ENCODE measurements at regions not wholly inside any gene's neighbourhood (a gene's known extent, or its start where the extent isn't known, plus 50 kb on each side); places are given as distances from the start of the nearest gene placed in this dataset.

DNA sequence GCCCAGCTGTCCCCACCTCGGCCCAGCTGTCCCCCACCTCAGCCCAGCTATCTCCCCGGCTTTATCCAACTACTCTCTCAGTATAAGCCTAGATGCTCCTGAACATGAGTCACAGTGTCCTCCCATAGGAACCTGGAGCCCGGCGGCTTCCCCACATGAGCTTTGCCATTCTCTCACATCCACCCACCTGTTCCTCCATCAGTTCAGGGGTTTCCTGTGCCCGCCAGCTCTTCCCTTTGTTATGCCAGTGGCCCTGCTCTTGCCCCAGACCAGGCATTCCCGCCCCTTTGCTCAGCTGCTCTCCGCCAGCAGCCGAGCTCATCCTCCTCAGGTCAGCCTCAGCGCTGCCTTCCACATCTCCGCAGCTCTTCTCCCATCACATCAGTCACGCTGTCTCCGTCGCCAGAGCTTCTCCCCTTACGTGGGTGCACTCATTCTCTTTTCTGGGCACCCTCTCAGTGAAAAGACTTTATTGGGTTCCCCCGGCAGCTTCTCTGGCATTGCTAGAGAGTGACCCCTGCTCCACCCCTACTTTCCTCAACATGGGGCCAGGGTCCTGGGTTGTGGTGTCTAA is 89.5 kb upstream of the CSF3R start:
- no peaks in the 10 kb centered on the region for H3K36me3 ChIP-seq (ENCODE audit: control insufficient read depth, insufficient read depth, low read length)

DNA sequence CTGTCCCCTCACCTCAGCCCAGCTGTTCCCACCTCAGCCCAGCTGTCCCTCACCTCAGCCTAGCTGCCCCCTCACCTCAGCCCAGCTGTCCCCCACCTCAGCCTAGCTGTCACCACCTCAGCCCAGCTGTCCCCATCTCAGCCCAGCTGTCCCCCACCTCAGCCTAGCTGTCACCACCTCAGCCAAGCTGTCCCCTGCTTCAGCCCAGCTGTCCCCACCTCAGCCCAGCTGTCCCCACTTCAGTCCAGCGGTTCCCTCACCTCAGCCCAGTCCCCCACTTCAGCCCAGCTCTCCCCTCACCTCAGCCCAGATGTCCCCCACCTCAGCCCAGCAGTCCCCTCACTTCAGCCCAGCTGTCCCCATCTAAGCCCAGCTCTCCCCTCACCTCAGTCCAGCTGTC is 88.4 kb upstream of the CSF3R start:
- H3K36me3 ChIP-seq (ENCODE audit: control insufficient read depth, insufficient read depth, low read length): no peaks in the 10 kb centered on the region
- DNase-seq: no peak
- no peaks in the 10 kb centered on the region for H3K4me1 ChIP-seq (ENCODE audit: control insufficient read depth, insufficient read depth, low read length)
- Mint-ChIP-seq H3K4me3 (no peak overlapping the region), H3K27ac (no peak overlapping the region), H3K36me3 (ENCODE audit: low read depth) (no peaks in the 10 kb centered on the region), H3K9me3 (no peaks in the 10 kb centered on the region), H3K27me3 (ENCODE audit: insufficient read depth) (peaks cover 14% of the 10 kb centered on the region), H3K4me1 (peaks cover 11% of the 10 kb centered on the region)
- H3K4me3 ChIP-seq (ENCODE audit: low read length): no peak overlapping the region
- no peaks in the 10 kb centered on the region for H3K9me3 ChIP-seq (ENCODE audit: control insufficient read depth, low read length)
- H3K27ac ChIP-seq (ENCODE audit: low read depth, low read length): no peak overlapping the region
- TF ChIP-seq, protein P1, sequence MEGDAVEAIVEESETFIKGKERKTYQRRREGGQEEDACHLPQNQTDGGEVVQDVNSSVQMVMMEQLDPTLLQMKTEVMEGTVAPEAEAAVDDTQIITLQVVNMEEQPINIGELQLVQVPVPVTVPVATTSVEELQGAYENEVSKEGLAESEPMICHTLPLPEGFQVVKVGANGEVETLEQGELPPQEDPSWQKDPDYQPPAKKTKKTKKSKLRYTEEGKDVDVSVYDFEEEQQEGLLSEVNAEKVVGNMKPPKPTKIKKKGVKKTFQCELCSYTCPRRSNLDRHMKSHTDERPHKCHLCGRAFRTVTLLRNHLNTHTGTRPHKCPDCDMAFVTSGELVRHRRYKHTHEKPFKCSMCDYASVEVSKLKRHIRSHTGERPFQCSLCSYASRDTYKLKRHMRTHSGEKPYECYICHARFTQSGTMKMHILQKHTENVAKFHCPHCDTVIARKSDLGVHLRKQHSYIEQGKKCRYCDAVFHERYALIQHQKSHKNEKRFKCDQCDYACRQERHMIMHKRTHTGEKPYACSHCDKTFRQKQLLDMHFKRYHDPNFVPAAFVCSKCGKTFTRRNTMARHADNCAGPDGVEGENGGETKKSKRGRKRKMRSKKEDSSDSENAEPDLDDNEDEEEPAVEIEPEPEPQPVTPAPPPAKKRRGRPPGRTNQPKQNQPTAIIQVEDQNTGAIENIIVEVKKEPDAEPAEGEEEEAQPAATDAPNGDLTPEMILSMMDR (conservative IDR thresholded peaks at IDR 0.05): no peak
- H3K9ac ChIP-seq (ENCODE audit: extremely low read depth, low read length, poor library complexity, severe bottlenecking): no peak overlapping the region
- 83% methylated on average over 1 of the region's 1 CpG; no CpG with 5 or more reads in 1 of the 2 experiments for WGBS, 2 experiments (ENCODE audit: insufficient coverage in 1 of 2, insufficient read length in 1 of 2)
- H3K27me3 ChIP-seq (ENCODE audit: control insufficient read depth, insufficient read depth, low read length, poor library complexity, severe bottlenecking): no peaks in the 10 kb centered on the region

More for the DNA sequence above, 89.5 kb upstream of the CSF3R start:
- 44 to 67% methylated on average over 8 to 15 of the region's 15 CpGs for WGBS, 2 experiments (ENCODE audit: insufficient coverage in 1 of 2, insufficient read length in 1 of 2)
- DNase-seq: no peak
- H3K36me3 Mint-ChIP-seq (ENCODE audit: low read depth): no peaks in the 10 kb centered on the region
- Histone ChIP-seq H3K9me3 (ENCODE audit: control insufficient read depth, low read length) (no peaks in the 10 kb centered on the region), H3K4me3 (ENCODE audit: low read length) (no peak overlapping the region), H3K27me3 (ENCODE audit: control insufficient read depth, insufficient read depth, low read length, poor library complexity, severe bottlenecking) (no peaks in the 10 kb centered on the region), H3K4me1 (ENCODE audit: control insufficient read depth, insufficient read depth, low read length) (no peaks in the 10 kb centered on the region), H3K27ac (ENCODE audit: low read depth, low read length) (no peak overlapping the region), H3K9ac (ENCODE audit: extremely low read depth, low read length, poor library complexity, severe bottlenecking) (no peak overlapping the region)
- H3K27ac Mint-ChIP-seq: peak overlapping the region; percentile 26
- TF ChIP-seq, protein P1 (conservative IDR thresholded peaks at IDR 0.05): no peak
- peaks cover 14% of the 10 kb centered on the region for H3K27me3 Mint-ChIP-seq (ENCODE audit: insufficient read depth)
- H3K4me3 Mint-ChIP-seq: no peak overlapping the region
- H3K9me3 Mint-ChIP-seq: no peaks in the 10 kb centered on the region
- H3K4me1 Mint-ChIP-seq: peaks cover 8% of the 10 kb centered on the region

DNA sequence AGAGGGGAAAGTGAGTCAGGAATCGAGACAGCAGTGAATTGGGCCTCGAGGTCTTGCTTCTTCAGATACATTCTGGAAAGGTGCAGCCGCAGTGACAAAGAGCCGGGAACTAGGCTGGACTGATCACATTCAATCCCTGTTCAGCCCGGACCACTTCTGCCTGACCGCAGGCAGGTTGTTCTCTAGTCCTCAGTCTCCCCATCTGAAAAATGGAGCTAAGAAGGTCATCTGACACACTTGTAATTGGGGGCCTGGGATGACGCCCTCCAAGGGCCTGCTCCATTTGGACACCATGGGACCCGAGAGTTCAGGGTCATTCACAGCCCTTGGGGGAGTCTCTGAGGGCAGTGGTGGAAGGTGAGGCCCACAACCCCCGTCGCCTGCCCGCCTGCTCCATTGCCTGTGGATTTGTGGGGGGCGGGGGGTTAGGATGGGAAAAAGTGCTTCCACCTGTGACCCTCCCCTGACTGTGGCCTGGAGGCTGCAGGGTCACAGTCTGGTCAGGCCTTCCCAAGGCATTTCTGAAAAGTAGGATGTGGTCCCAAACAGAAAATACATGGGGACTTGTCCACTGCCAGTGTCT is 87.9 kb upstream of the CSF3R start:
- peak; percentile 26 for DNase-seq
- Histone ChIP-seq H3K27ac (ENCODE audit: low read depth, low read length) (no peak overlapping the region), H3K27me3 (ENCODE audit: control insufficient read depth, insufficient read depth, low read length, poor library complexity, severe bottlenecking) (no peaks in the 10 kb centered on the region), H3K4me1 (ENCODE audit: control insufficient read depth, insufficient read depth, low read length) (no peaks in the 10 kb centered on the region), H3K4me3 (ENCODE audit: low read length) (no peak overlapping the region), H3K9ac (ENCODE audit: extremely low read depth, low read length, poor library complexity, severe bottlenecking) (no peak overlapping the region), H3K36me3 (ENCODE audit: control insufficient read depth, insufficient read depth, low read length) (no peaks in the 10 kb centered on the region), H3K9me3 (ENCODE audit: control insufficient read depth, low read length) (no peaks in the 10 kb centered on the region)
- no peak overlapping the region for H3K27ac Mint-ChIP-seq
- H3K4me3 Mint-ChIP-seq: no peak overlapping the region
- WGBS, 2 experiments (ENCODE audit: insufficient coverage in 1 of 2, insufficient read length in 1 of 2): 92 to 95% methylated on average over 6 to 12 of the region's 12 CpGs
- H3K4me1 Mint-ChIP-seq: peaks cover 11% of the 10 kb centered on the region
- H3K9me3 Mint-ChIP-seq: no peaks in the 10 kb centered on the region
- no peaks in the 10 kb centered on the region for H3K36me3 Mint-ChIP-seq (ENCODE audit: low read depth)
- TF ChIP-seq, protein P1 (conservative IDR thresholded peaks at IDR 0.05): no peak
- H3K27me3 Mint-ChIP-seq (ENCODE audit: insufficient read depth): peaks cover 15% of the 10 kb centered on the region

All from endodermal cell (in vitro differentiated cells).